ENCODE measurements at regions not wholly inside any gene's neighbourhood (a gene's known extent, or its start where the extent isn't known, plus 50 kb on each side); places are given as distances from the start of the nearest gene placed in this dataset.

- TF ChIP-seq TBP (IDR thresholded peaks at IDR 0.05; ENCODE audit: low read depth, low read length) = no peak
- TF ChIP-seq SIX5 (IDR thresholded peaks at IDR 0.05; ENCODE audit: low read depth, low read length) = no peak
- no peak for TF ChIP-seq GABPA (IDR thresholded peaks at IDR 0.05; ENCODE audit: borderline replicate concordance, insufficient read depth, low read length)
- no peak for TF ChIP-seq HDAC6 (IDR thresholded peaks at IDR 0.05; ENCODE audit: low read depth, low read length)
- TF ChIP-seq ZNF274 (IDR thresholded peaks at IDR 0.05; ENCODE audit: borderline replicate concordance, extremely low read depth, low read length) = no peak
- no peak for TF ChIP-seq SIN3A (conservative IDR thresholded peaks at IDR 0.05 in 1 of 2, IDR thresholded peaks at IDR 0.05 in 1 of 2; ENCODE audit: low read depth in 1 of 2, low read length in 2 of 2)
- TF ChIP-seq TAF1 (IDR thresholded peaks at IDR 0.05; ENCODE audit: low read depth, low read length) = no peak
- TF ChIP-seq RBBP5 (IDR thresholded peaks at IDR 0.05; ENCODE audit: borderline replicate concordance, low read depth, low read length) = no peak
Measured at GRCh38 chrX:114165537-114165936, 418.3 kb upstream of the HTR2C start (continued).
